ENCODE measurements at regions not wholly inside any gene's neighbourhood (a gene's known extent, or its start where the extent isn't known, plus 50 kb on each side); places are given as distances from the start of the nearest gene placed in this dataset.

GRCh38 chr3:144301863-144302262 lies 330.2 kb downstream of the DIPK2A start:
- TF ChIP-seq CTCF (IDR thresholded peaks at IDR 0.05) (no peak), EP300 (IDR thresholded peaks at IDR 0.05) (no peak)

All from sigmoid colon (tissue), 4 donors.